Smooth muscle cell (in vitro differentiated cells): ENCODE measurements at regions not wholly inside any gene's neighbourhood (a gene's known extent, or its start where the extent isn't known, plus 50 kb on each side); places are given as distances from the start of the nearest gene placed in this dataset.
"Not testable (repeated sequence)": the region's sequence is repeated elsewhere in the genome, so short reads cannot be mapped to it uniquely, and the experiment has no call there.

Source experiments
- DNase-seq: peaks from one replicate; lab custom pipeline; 2025; ENCODE audit not compliant: unreplicated experiment; lab: John Stamatoyannopoulos, UW
- H2AFZ ChIP-seq: fragments of 200-600 bp; sonication (generic); 2 replicates; pipeline ENCODE4 v1.6.0; 2016; ENCODE audit warnings: antibody characterized with exemption, low read depth, mild to moderate bottlenecking
- H3F3A ChIP-seq: fragments of 200-600 bp; sonication (generic); 2 replicates; pipeline ENCODE4 v1.6.0; 2017; ENCODE audit warnings: antibody characterized with exemption, low read depth
- H3K27ac ChIP-seq: fragments of 200-600 bp; sonication (generic); 2 replicates; pipeline ENCODE4 v1.5.1; 2016; ENCODE audit warnings: low read depth, mild to moderate bottlenecking
- H3K27me3 ChIP-seq: fragments of 200-600 bp; sonication (generic); 2 replicates; pipeline ENCODE4 v1.6.1; 2016; ENCODE audit warnings: low read depth, mild to moderate bottlenecking
- H3K36me3 ChIP-seq: fragments of 200-600 bp; sonication (generic); 2 replicates; pipeline ENCODE4 v1.5.1; 2016; ENCODE audit warnings: low read depth
- H3K4me1 ChIP-seq: fragments of 200-600 bp; sonication (generic); 2 replicates; pipeline ENCODE4 v1.5.1; 2016; ENCODE audit warnings: low read depth
- H3K4me2 ChIP-seq: fragments of 200-600 bp; sonication (generic); 2 replicates; pipeline ENCODE4 v1.6.0; 2016; ENCODE audit warnings: mild to moderate bottlenecking
- H3K4me3 ChIP-seq: fragments of 200-600 bp; sonication (generic); 2 replicates; pipeline ENCODE4 v1.5.1; 2016; ENCODE audit warnings: mild to moderate bottlenecking
- H3K79me2 ChIP-seq: fragments of 200-600 bp; sonication (generic); 2 replicates; pipeline ENCODE4 v1.6.0; 2016; ENCODE audit warnings: low read depth, mild to moderate bottlenecking
- H3K9ac ChIP-seq: fragments of 200-600 bp; sonication (generic); 2 replicates; pipeline ENCODE4 v1.6.0; 2016; ENCODE audit warnings: low read depth
- H3K9me3 ChIP-seq: fragments of 200-600 bp; sonication (generic); replicated peaks from 2 replicates; pipeline ENCODE4 v1.5.1; 2016; ENCODE audit warnings: low read depth
- H4K20me1 ChIP-seq: fragments of 200-600 bp; sonication (generic); 2 replicates; pipeline ENCODE4 v1.6.0; 2016; ENCODE audit warnings: low read depth
- CTCF ChIP-seq: fragments of 200-600 bp; sonication (generic); IDR thresholded peaks from 2 replicates; pipeline ENCODE4 v1.5.1; 2017; ENCODE audit warnings: borderline replicate concordance, mild to moderate bottlenecking, antibody characterized with exemption; ENCODE audit not compliant: insufficient read depth, poor library complexity, severe bottlenecking
- WGBS: methylation state at CpG from one replicate; pipeline ENCODE4 v1.1.7; 2016; ENCODE audit warnings: low lambda C conversion rate; 5-methylcytosine and 5-hydroxymethylcytosine counted together

DNA sequence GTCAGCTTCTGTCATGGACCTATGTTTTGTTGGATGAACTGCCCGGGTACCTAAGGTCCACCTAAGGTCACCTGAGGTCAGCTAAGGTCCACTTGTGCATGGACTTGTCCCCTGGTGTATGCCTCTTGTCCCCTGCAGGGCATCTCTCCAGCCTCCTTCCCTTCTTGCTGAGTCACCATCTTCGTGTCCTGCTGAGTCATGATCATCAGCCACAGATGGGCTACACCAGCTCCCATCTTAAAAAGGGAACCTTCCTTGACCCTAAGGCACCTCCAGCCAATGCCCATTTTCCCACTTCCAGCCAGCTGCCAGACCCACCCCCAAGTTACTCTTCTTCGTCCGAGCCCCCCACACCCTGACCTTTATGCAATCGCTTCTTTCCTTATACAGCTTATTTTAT is 544.9 kb downstream of the TBC1D22A start:
- Histone ChIP-seq H3K4me3 (no peak overlapping the region), H3K79me2 (no peaks in the 10 kb centered on the region), H3K4me2 (no peak overlapping the region), H3K27ac (no peak overlapping the region), H3K36me3 (no peaks in the 10 kb centered on the region), H2AFZ (no peak overlapping the region), H4K20me1 (no peaks in the 10 kb centered on the region), H3K4me1 (no peaks in the 10 kb centered on the region), H3K27me3 (no peaks in the 10 kb centered on the region), H3K9ac (no peak overlapping the region), H3F3A (no peaks in the 10 kb centered on the region), H3K9me3 (no peaks in the 10 kb centered on the region)
- 79% methylated on average over 5 of the region's 5 CpGs for WGBS
- no peak for TF ChIP-seq CTCF
- no peak for DNase-seq

DNA sequence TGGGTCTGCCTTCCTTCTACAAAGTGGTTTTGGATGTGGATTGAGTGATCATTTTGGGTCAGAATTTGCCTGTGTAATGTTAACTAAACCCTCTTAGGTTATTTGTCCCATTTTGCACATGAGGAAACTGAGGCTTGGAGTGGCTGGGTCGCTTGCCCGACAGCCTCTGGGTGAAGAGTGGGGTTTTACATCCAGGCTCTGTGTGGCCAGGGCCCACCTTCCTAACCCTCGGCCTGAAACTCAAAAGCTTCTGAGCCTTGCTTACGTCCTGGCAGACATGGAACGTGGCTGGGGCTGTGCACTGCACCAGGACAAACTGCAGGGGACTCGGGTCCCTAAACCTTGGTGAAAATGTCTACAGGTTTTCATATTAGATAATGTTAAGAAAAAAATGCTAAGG is 542.4 kb downstream of the TBC1D22A start:
- WGBS: 89% methylated on average over 6 of the region's 6 CpGs
- Histone ChIP-seq H4K20me1 (no peaks in the 10 kb centered on the region), H3K27me3 (no peaks in the 10 kb centered on the region), H3K79me2 (no peaks in the 10 kb centered on the region), H3K4me3 (no peak overlapping the region), H2AFZ (no peak overlapping the region), H3K36me3 (no peaks in the 10 kb centered on the region), H3F3A (no peaks in the 10 kb centered on the region), H3K4me2 (no peak overlapping the region), H3K27ac (no peak overlapping the region), H3K9me3 (no peaks in the 10 kb centered on the region), H3K4me1 (no peaks in the 10 kb centered on the region), H3K9ac (no peak overlapping the region)
- TF ChIP-seq CTCF: no peak
- DNase-seq: no peak

- H3K9me3 ChIP-seq: no peaks in the 10 kb centered on the region
- H3K4me2 ChIP-seq: no peak overlapping the region
- no peak overlapping the region for H3K4me3 ChIP-seq
- H2AFZ ChIP-seq: no peak overlapping the region
- H4K20me1 ChIP-seq: no peaks in the 10 kb centered on the region
- no peaks in the 10 kb centered on the region for H3K36me3 ChIP-seq
- no peaks in the 10 kb centered on the region for H3K79me2 ChIP-seq
- no peaks in the 10 kb centered on the region for H3K4me1 ChIP-seq
- 88% methylated on average over 22 of the region's 22 CpGs for WGBS
- H3K27ac ChIP-seq: no peak overlapping the region
- H3K9ac ChIP-seq: no peak overlapping the region
- no peak for TF ChIP-seq CTCF
- H3K27me3 ChIP-seq: no peaks in the 10 kb centered on the region
- no peaks in the 10 kb centered on the region for H3F3A ChIP-seq
- no peak for DNase-seq
Observed at GRCh38 chr22:47304191-47304831, 541.9 kb downstream of the TBC1D22A start.

DNA sequence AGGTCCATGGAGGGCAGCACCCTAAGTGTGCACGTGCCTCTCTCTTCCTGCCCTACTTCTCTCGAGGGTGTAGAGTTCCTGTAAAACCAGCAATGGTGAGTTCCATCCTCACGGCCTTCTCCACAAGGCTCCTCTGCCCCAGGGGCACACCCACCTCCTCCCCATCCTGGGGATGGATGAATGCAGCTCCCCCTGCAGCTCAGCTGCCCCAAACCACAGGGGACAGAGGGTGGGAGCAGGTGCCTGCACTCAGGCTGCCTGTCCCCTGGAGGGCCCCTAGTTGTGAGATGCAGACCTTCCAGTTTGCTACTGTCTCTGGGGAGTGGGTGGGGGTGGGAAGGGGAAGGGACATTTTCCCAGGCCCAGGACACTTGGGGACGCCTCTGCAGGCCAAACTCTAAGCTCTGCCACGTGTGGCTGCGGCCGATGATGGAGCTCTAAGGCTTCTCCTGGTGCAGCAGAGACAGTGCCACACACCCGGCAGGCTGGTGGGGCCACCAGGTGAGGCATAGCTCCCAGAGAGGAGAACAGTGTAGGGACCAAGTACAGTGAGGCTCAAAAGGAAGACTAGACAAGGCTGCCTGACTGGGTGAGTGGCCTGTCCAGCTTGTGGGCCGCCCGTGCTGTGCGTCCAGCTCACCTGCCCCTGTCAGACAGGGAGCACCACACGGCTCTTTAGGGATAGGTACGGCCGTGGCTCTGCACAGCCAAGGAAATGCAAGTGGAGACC is 540.9 kb downstream of the TBC1D22A start:
- Histone ChIP-seq H3K79me2 (no peaks in the 10 kb centered on the region), H3K4me3 (no peak overlapping the region), H3F3A (no peaks in the 10 kb centered on the region), H3K36me3 (no peaks in the 10 kb centered on the region), H3K4me1 (no peaks in the 10 kb centered on the region), H3K27ac (no peak overlapping the region), H2AFZ (no peak overlapping the region), H3K9me3 (no peaks in the 10 kb centered on the region), H3K4me2 (no peak overlapping the region), H3K9ac (no peak overlapping the region), H3K27me3 (no peaks in the 10 kb centered on the region), H4K20me1 (no peaks in the 10 kb centered on the region)
- 78% methylated on average over 14 of the region's 14 CpGs for WGBS
- TF ChIP-seq CTCF: no peak
- no peak for DNase-seq

DNA sequence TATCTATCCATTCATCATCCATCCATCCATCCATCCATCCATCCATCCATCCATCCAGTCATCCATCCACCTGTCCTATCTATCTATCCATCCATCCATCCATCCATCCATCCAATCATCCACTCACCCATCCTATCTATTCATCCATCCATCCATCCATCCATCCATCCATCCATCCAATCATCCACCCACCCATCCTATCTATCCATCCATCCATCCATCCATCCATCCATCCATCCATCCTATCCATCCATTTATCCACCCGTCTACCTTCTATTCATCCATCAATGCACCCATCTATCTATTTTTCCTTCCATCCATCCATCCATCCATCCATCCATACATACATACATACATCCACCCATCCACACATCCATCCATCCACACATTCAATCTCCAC is 540.1 kb downstream of the TBC1D22A start:
- not testable (repeated sequence) for DNase-seq, H3F3A ChIP-seq, H3K27me3 ChIP-seq, H3K4me1 ChIP-seq, H3K79me2 ChIP-seq, H3K4me3 ChIP-seq, H3K36me3 ChIP-seq, H3K9ac ChIP-seq, H4K20me1 ChIP-seq, H3K9me3 ChIP-seq, H2AFZ ChIP-seq, H3K4me2 ChIP-seq, H3K27ac ChIP-seq
- 79% methylated on average over 1 of the region's 1 CpG for WGBS
